OCI-LY7 (cell line): ENCODE measurements at regions not wholly inside any gene's neighbourhood (a gene's known extent, or its start where the extent isn't known, plus 50 kb on each side); places are given as distances from the start of the nearest gene placed in this dataset.

Experiments used
- EZH2phosphoT487 ChIP-seq: fragments of 200-600 bp; sonication (generic); IDR thresholded peaks from 2 replicates; pipeline ENCODE4 v1.6.1; 2018; ENCODE audit warnings: low read depth, borderline replicate concordance, mild to moderate bottlenecking, mixed run types, antibody characterized with exemption, low read length, moderate library complexity, mixed read lengths
- TF ChIP-seq, protein P1 (sequence below): fragments of 200-600 bp; sonication (generic); conservative IDR thresholded peaks from 2 replicates; pipeline ENCODE4 v1.5.1; 2014; ENCODE audit warnings: mild to moderate bottlenecking, antibody characterized with exemption, low read length, moderate library complexity, mixed read lengths

GRCh38 chr11:98040061-98040808 lies 980.5 kb upstream of the CNTN5 start:
- TF ChIP-seq, protein P1, sequence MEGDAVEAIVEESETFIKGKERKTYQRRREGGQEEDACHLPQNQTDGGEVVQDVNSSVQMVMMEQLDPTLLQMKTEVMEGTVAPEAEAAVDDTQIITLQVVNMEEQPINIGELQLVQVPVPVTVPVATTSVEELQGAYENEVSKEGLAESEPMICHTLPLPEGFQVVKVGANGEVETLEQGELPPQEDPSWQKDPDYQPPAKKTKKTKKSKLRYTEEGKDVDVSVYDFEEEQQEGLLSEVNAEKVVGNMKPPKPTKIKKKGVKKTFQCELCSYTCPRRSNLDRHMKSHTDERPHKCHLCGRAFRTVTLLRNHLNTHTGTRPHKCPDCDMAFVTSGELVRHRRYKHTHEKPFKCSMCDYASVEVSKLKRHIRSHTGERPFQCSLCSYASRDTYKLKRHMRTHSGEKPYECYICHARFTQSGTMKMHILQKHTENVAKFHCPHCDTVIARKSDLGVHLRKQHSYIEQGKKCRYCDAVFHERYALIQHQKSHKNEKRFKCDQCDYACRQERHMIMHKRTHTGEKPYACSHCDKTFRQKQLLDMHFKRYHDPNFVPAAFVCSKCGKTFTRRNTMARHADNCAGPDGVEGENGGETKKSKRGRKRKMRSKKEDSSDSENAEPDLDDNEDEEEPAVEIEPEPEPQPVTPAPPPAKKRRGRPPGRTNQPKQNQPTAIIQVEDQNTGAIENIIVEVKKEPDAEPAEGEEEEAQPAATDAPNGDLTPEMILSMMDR: no peak
- TF ChIP-seq EZH2phosphoT487: no peak
